Pancreas (tissue), 10 donors: ENCODE measurements at regions not wholly inside any gene's neighbourhood (a gene's known extent, or its start where the extent isn't known, plus 50 kb on each side); places are given as distances from the start of the nearest gene placed in this dataset.

Experiments
- ATAC-seq, 4 donors: fragments of 200-7000 bp; cut with Tn5 transposase; one replicate each; pipeline versions ENCODE4 v1.8.0 to v1.9.1; 2020; ENCODE audit warnings: mild to moderate bottlenecking in 4 of 4, moderate library complexity in 4 of 4
- DNase-seq, 6 donors: peaks; one replicate each; pipeline ENCODE4 v3.0.0-alpha.2; 2020
- FAIRE-seq: peaks from 2 replicates; lab custom pipeline; 2012; peaks lifted over from hg19 to GRCh38; lab: Jason Lieb, UNC
- H3K27ac ChIP-seq, 4 donors: fragments of 200-600 bp; sonication (generic); 1 replicate in 3 of 4; 2 replicates in 1 of 4; pipeline versions ENCODE4 v1.5.0 to v1.8.0; 2020
- H3K27me3 ChIP-seq, 4 donors: fragments of 200-600 bp; one replicate each; pipeline ENCODE4 v1.8.0; 2021
- H3K36me3 ChIP-seq, 3 donors: fragments of 200-600 bp; sonication (generic) in 1 of 3; one replicate each; pipeline versions ENCODE4 v1.5.0 to v1.8.0; 2020 to 2021
- H3K4me1 ChIP-seq, 3 donors: fragments of 200-600 bp; one replicate each; pipeline ENCODE4 v1.8.0; 2021
- H3K4me3 ChIP-seq, 4 donors: fragments of 200-600 bp; sonication (generic) in 2 of 4; one replicate each; pipeline versions ENCODE4 v1.5.0 to v1.8.0; 2020 to 2021
- H3K9me3 ChIP-seq, 4 donors: fragments of 200-600 bp; one replicate each; pipeline ENCODE4 v1.8.0; 2021
- CTCF ChIP-seq, 4 donors: fragments of 200-600 bp; sonication (generic) in 3 of 4; IDR thresholded peaks; one replicate each; pipeline versions ENCODE4 v1.5.0 to v1.8.0; 2021; ENCODE audit warnings: antibody characterized with exemption in 4 of 4
- WGBS, 2 donors: extraction: QIAGEN DNeasy Blood & Tissue Kit; methylation state at CpG; one replicate each; pipeline ENCODE4 v1.1.7; 2013; 5-methylcytosine and 5-hydroxymethylcytosine counted together
- intact Hi-C, 3 donors: fragments of 100-400 bp; cut with DNase I; formaldehyde crosslinking; loops; one replicate each; pipeline versions ENCODE4 v1.11.1 to v1.14.2; 2022
- donor health status: healthy with polysubstance abuse.
- donor health status: DM: no; HTN: no; CAD: no; lungs with moderate emphysema.
- donor health status: DM: no; HTN: no; CAD: no.
- donor health status: control.
- donor health status: control.
- donor health status: Bipolar disorder and iron deficiency.
- donor health status: DM: yes; HTN: yes; CAD: no.
- donor health status: DM: no; HTN: no; CAD: no.
- donor health status: DM: no; HTN: no; CAD: no.
- donor health status: DM: yes; HTN: yes; CAD: no.

DNA sequence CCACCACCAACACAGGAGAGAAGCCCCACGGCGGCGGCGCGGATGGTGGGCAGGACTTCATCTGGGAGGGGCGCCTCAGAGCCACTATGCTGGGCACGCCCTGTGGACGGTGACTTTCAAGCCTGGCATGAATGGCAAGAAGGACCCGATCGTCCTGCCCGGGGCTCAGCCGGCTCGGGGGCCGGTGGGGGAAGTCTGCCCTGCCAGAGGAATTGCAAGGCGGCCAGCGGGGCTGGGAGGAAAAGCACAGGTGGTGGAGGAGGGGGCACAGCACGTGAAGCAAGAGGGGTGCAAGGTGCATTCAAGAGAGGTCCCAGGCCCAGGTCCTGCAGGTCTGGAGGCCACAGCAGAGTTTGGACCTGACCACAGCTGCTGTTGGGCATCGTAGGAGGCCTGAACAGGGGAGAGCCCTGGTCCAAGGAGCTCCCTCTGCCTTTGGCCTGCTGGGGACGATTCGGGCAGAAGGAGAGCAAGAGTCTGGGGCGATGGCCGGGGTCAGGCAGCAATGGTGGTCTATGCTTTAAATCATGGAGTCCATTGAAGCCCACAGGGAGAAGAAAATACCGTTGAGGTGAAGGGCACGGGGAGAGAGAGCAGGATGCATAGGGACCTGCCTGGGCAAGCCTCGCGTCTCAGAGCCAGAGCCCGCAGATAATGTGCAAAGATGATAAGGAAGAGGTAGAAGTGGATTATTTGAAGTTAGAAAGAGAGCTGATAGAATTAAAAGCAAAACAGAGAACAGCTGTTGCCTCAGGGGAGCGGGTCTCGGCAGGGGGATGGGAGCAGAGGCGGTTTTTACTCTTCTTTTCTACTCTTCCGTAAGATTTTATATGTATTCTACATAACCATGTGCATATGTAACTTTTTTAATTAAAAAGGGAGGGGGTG is 82.6 kb upstream of the SHISAL1 start:
- intact Hi-C loops, result no loop called here
- Histone ChIP-seq H3K4me1 (no peaks in the 10 kb centered on the region), H3K27me3 (no peaks in the 10 kb centered on the region), H3K4me3 (no peak overlapping the region), H3K27ac (no peak overlapping the region), H3K9me3 (no peaks in the 10 kb centered on the region), H3K36me3 (no peaks in the 10 kb centered on the region)
- ATAC-seq (no peak), DNase-seq (peak in 2 of 6 donors; percentile 30 to 44), FAIRE-seq (no peak)
- 85 to 86% methylated on average over 31 of the region's 31 CpGs for WGBS, 2 donors
- no peak for TF ChIP-seq CTCF (IDR thresholded peaks at IDR 0.05)

DNA sequence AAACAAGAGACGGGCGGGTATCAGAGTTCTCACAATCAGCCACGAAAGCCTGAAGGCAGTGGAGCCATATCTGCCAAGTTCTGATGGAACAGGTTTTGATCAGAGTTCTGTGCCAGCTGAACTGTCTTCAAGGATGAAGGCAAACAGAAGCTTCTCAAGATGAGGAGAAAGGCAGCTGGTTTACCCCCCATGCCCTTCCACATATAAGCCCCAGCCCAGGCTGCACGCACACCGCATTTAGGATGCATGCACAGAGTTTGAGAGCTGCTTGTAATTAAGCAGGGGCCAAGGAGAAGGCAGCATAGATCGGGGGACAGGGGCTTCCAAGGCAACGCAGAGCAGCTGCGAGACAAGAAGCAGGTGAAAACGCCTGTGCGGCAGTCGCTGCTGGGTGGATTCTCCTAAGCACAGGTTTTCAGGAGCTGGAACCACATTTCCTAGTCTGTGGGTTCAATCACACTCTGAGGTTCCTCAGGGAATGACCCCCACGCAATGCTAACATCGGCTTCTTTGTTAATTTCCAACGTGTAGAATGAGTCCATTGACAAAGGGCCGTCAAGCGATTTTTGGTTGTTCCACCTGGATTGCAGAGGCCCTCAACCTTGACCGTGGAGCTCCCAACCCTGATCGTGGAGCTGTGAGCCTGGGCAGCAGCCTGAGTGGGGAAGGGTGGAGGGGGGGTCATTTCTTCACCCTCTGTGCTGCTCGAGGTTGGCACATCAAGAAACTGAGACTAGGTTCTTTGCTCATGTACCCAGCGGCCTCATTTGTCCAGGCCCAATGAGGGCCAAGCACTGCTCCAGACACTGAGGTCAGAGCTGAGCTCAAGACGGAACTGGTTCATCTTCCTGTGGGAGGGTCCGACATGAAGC is 81.7 kb upstream of the SHISAL1 start:
- no peaks in the 10 kb centered on the region for H3K4me1 ChIP-seq
- no peak overlapping the region for H3K27ac ChIP-seq
- no peaks in the 10 kb centered on the region for H3K36me3 ChIP-seq
- no peak for TF ChIP-seq CTCF (IDR thresholded peaks at IDR 0.05)
- no peaks in the 10 kb centered on the region for H3K27me3 ChIP-seq
- no peaks in the 10 kb centered on the region for H3K9me3 ChIP-seq
- ATAC-seq (no peak), FAIRE-seq (no peak), DNase-seq (peak in 1 of 6 donors; percentile 39)
- intact Hi-C loops, result no loop called here
- H3K4me3 ChIP-seq, result no peak overlapping the region
- 74 to 75% methylated on average over 22 of the region's 22 CpGs for WGBS, 2 donors

DNA sequence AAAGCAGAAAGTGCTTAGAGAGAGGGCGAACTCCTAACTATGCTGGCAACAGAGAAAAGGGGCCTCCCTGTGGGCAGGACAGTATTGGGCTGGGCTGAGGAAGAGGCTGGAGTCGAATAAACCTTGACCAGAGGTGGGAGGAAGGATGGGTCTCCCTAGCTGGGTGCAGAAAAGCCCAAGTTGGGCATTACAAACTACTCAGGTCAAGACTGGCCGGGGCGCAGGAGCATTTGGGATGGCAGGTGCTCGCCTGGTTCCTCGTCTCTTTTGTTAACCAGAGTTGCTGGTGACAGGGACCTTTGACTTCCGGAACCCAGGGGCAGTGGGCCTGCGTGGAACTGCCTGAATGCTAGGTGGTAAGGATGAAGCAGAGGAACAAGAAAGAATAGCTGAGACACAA is 80.3 kb upstream of the SHISAL1 start:
- Histone ChIP-seq H3K9me3 (no peaks in the 10 kb centered on the region), H3K4me1 (no peaks in the 10 kb centered on the region), H3K4me3 (no peak overlapping the region), H3K36me3 (no peaks in the 10 kb centered on the region), H3K27me3 (no peaks in the 10 kb centered on the region), H3K27ac (no peak overlapping the region)
- TF ChIP-seq CTCF (IDR thresholded peaks at IDR 0.05), result no peak
- DNase-seq, result peak in 1 of 6 donors; percentile 27
- ATAC-seq, result no peak
- FAIRE-seq, result no peak
- intact Hi-C loops, result no loop called here
- 77 to 85% methylated on average over 8 of the region's 8 CpGs for WGBS, 2 donors

- H3K27ac ChIP-seq, result no peak overlapping the region
- DNase-seq, result peak in 2 of 6 donors; percentile 24 to 39
- H3K27me3 ChIP-seq, result no peaks in the 10 kb centered on the region
- no peaks in the 10 kb centered on the region for H3K36me3 ChIP-seq
- ATAC-seq, result no peak
- intact Hi-C loops, result no loop called here
- WGBS, 2 donors, result 76 to 95% methylated on average over 6 of the region's 6 CpGs
- no peaks in the 10 kb centered on the region for H3K9me3 ChIP-seq
- no peak for FAIRE-seq
- no peaks in the 10 kb centered on the region for H3K4me1 ChIP-seq
- no peak for TF ChIP-seq CTCF (IDR thresholded peaks at IDR 0.05)
- no peak overlapping the region for H3K4me3 ChIP-seq
These were observed 79.7 kb upstream of the SHISAL1 start for GRCh38 chr22:44392446-44392921.
